ENCODE measurements at regions not wholly inside any gene's neighbourhood (a gene's known extent, or its start where the extent isn't known, plus 50 kb on each side); places are given as distances from the start of the nearest gene placed in this dataset.

- no peak for TF ChIP-seq POLR2A (IDR thresholded peaks at IDR 0.05)
- no peak for TF ChIP-seq CTCF (IDR thresholded peaks at IDR 0.05)
- H3K36me3 ChIP-seq = no peaks in the 10 kb centered on the region
- DNase-seq = no peak
- intact Hi-C loops (cut with DNase I) = no loop called here
- no peaks in the 10 kb centered on the region for H3K9me3 ChIP-seq
- no peaks in the 10 kb centered on the region for H3K4me1 ChIP-seq
- H3K27me3 ChIP-seq = no peaks in the 10 kb centered on the region
- WGBS, 2 donors = 93% methylated on average over 1 of the region's 1 CpG
- H3K27ac ChIP-seq = no peak overlapping the region
- H3K4me3 ChIP-seq (replicated peaks in 1 of 3) = no peak overlapping the region
Measured at GRCh38 chr7:15929411-15929810, 242.9 kb upstream of the MEOX2 start.

- 78 to 89% methylated on average over 1 of the region's 1 CpG for WGBS, 2 donors
- DNase-seq = no peak
- Histone ChIP-seq H3K27me3 (no peaks in the 10 kb centered on the region), H3K27ac (no peak overlapping the region), H3K9me3 (no peaks in the 10 kb centered on the region), H3K36me3 (no peaks in the 10 kb centered on the region), H3K4me1 (no peaks in the 10 kb centered on the region), H3K4me3 (replicated peaks in 1 of 3) (no peak overlapping the region)
- TF ChIP-seq POLR2A (IDR thresholded peaks at IDR 0.05) (no peak), CTCF (IDR thresholded peaks at IDR 0.05) (no peak)
- intact Hi-C loops (cut with DNase I) = no loop called here
Measured at GRCh38 chr7:15925608-15926007, 239.1 kb upstream of the MEOX2 start.

- Histone ChIP-seq H3K27me3 (no peaks in the 10 kb centered on the region), H3K4me1 (no peaks in the 10 kb centered on the region), H3K27ac (no peak overlapping the region), H3K36me3 (no peaks in the 10 kb centered on the region), H3K4me3 (replicated peaks in 1 of 3) (no peak overlapping the region), H3K9me3 (no peaks in the 10 kb centered on the region)
- TF ChIP-seq POLR2A (IDR thresholded peaks at IDR 0.05) = no peak
- TF ChIP-seq CTCF (IDR thresholded peaks at IDR 0.05) = no peak
- WGBS, 2 donors = 88% methylated on average over 1 of the region's 1 CpG; no CpG with 5 or more reads in 1 of the 2 donors
- intact Hi-C loops (cut with DNase I) = no loop called here
- no peak for DNase-seq
Measured at GRCh38 chr7:15924910-15925309, 238.4 kb upstream of the MEOX2 start.

GRCh38 chr7:15922002-15922401 lies 235.5 kb upstream of the MEOX2 start:
- no peaks in the 10 kb centered on the region for H3K9me3 ChIP-seq
- no peaks in the 10 kb centered on the region for H3K4me1 ChIP-seq
- no peak overlapping the region for H3K4me3 ChIP-seq (replicated peaks in 1 of 3)
- H3K27ac ChIP-seq = no peak overlapping the region
- no peaks in the 10 kb centered on the region for H3K27me3 ChIP-seq
- no peaks in the 10 kb centered on the region for H3K36me3 ChIP-seq
- no peak for TF ChIP-seq POLR2A (IDR thresholded peaks at IDR 0.05)
- no peak for TF ChIP-seq CTCF (IDR thresholded peaks at IDR 0.05)
- no peak for DNase-seq
- intact Hi-C loops (cut with DNase I) = no loop called here

GRCh38 chr7:15921576-15921975 lies 235.1 kb upstream of the MEOX2 start:
- DNase-seq = no peak
- 69 to 79% methylated on average over 3 of the region's 3 CpGs for WGBS, 2 donors
- intact Hi-C loops (cut with DNase I) = no loop called here
- H3K36me3 ChIP-seq = no peaks in the 10 kb centered on the region
- H3K27me3 ChIP-seq = no peaks in the 10 kb centered on the region
- no peaks in the 10 kb centered on the region for H3K9me3 ChIP-seq
- no peaks in the 10 kb centered on the region for H3K4me1 ChIP-seq
- H3K27ac ChIP-seq = no peak overlapping the region
- TF ChIP-seq POLR2A (IDR thresholded peaks at IDR 0.05) (no peak), CTCF (IDR thresholded peaks at IDR 0.05) (no peak)
- H3K4me3 ChIP-seq (replicated peaks in 1 of 3) = no peak overlapping the region

All from thyroid gland (tissue), 4 donors.